H9 (cell line): ENCODE measurements at regions not wholly inside any gene's neighbourhood (a gene's known extent, or its start where the extent isn't known, plus 50 kb on each side); places are given as distances from the start of the nearest gene placed in this dataset.

Experiments used
- DNase-seq: peaks from one replicate; pipeline ENCODE4 v3.0.0-alpha.2; 2017
- H2AFZ ChIP-seq: one replicate; pipeline ENCODE4 v1.6.1; 2013; ENCODE audit warnings: mild to moderate bottlenecking, low read length, control low read depth, moderate library complexity
- H2AK5ac ChIP-seq: 2 replicates; pipeline ENCODE4 v1.6.1; 2013; ENCODE audit warnings: low read length, control low read depth, mixed read lengths; ENCODE audit not compliant: insufficient read length
- H2BK120ac ChIP-seq: one replicate; pipeline ENCODE4 v1.6.1; 2013; ENCODE audit warnings: low read depth, mild to moderate bottlenecking, low read length, control low read depth, inconsistent platforms; ENCODE audit not compliant: poor library complexity, severe bottlenecking
- H2BK12ac ChIP-seq: 2 replicates; pipeline ENCODE4 v1.6.1; 2013; ENCODE audit warnings: low read length, control low read depth, mixed read lengths, low read depth; ENCODE audit not compliant: insufficient read length
- H2BK15ac ChIP-seq: 2 replicates; pipeline ENCODE4 v1.6.1; 2013; ENCODE audit warnings: low read depth, low read length, control low read depth
- H2BK20ac ChIP-seq: one replicate; pipeline ENCODE4 v1.6.1; 2013; ENCODE audit warnings: low read depth, mild to moderate bottlenecking, low read length, control low read depth, inconsistent platforms; ENCODE audit not compliant: poor library complexity, severe bottlenecking
- H2BK5ac ChIP-seq: 2 replicates; pipeline ENCODE4 v1.6.1; 2013; ENCODE audit warnings: low read length, control low read depth, mixed read lengths; ENCODE audit not compliant: insufficient read length
- H3K14ac ChIP-seq: 2 replicates; pipeline ENCODE4 v1.6.1; 2013; ENCODE audit warnings: low read length, control low read depth; ENCODE audit not compliant: insufficient read depth
- H3K18ac ChIP-seq: 2 replicates; pipeline ENCODE4 v1.6.1; 2013; ENCODE audit warnings: low read depth, mild to moderate bottlenecking, mixed read lengths, low read length, control low read depth; ENCODE audit not compliant: insufficient read length
- H3K23ac ChIP-seq: 2 replicates; pipeline ENCODE4 v1.6.1; 2013; ENCODE audit warnings: low read length, control low read depth, mixed read lengths, low read depth; ENCODE audit not compliant: insufficient read length
- H3K23me2 ChIP-seq: 2 replicates; pipeline ENCODE4 v1.6.1; 2013; ENCODE audit warnings: low read depth, mild to moderate bottlenecking, mixed read lengths, low read length, control low read depth; ENCODE audit not compliant: insufficient read length, poor library complexity, severe bottlenecking
- H3K27ac ChIP-seq: 2 replicates; pipeline ENCODE4 v1.5.1; 2013; ENCODE audit warnings: low read length, control low read depth, mixed read lengths, low read depth; ENCODE audit not compliant: insufficient read length
- H3K27me3 ChIP-seq: 2 replicates; pipeline ENCODE4 v1.6.1; 2013; ENCODE audit warnings: low read length, control low read depth, inconsistent platforms; ENCODE audit not compliant: insufficient read depth
- H3K4ac ChIP-seq: 2 replicates; pipeline ENCODE4 v1.6.1; 2013; ENCODE audit warnings: low read depth, mild to moderate bottlenecking, control low read depth, inconsistent platforms, low read length, moderate library complexity
- H3K4me1 ChIP-seq: 2 replicates; pipeline ENCODE4 v1.6.1; 2013; ENCODE audit warnings: low read length, control low read depth, inconsistent platforms; ENCODE audit not compliant: insufficient read depth
- H3K4me2 ChIP-seq: 2 replicates; pipeline ENCODE4 v1.6.1; 2013; ENCODE audit warnings: low read length, control low read depth, mixed read lengths; ENCODE audit not compliant: insufficient read length, insufficient read depth
- H3K56ac ChIP-seq: 2 replicates; pipeline ENCODE4 v1.6.1; 2013; ENCODE audit warnings: low read depth, mild to moderate bottlenecking, mixed read lengths, low read length, control low read depth; ENCODE audit not compliant: insufficient read length
- H3K79me1 ChIP-seq: 2 replicates; pipeline ENCODE4 v1.6.1; 2013; ENCODE audit warnings: low read depth, mild to moderate bottlenecking, moderate library complexity, low read length, control low read depth, inconsistent platforms; ENCODE audit not compliant: insufficient read depth, poor library complexity, severe bottlenecking
- H3K79me2 ChIP-seq: 2 replicates; pipeline ENCODE4 v1.6.1; 2013; ENCODE audit warnings: low read length, control low read depth, inconsistent platforms; ENCODE audit not compliant: insufficient read depth
- H3K9ac ChIP-seq: 2 replicates; pipeline ENCODE4 v1.6.1; 2013; ENCODE audit warnings: low read length, control low read depth, mixed read lengths; ENCODE audit not compliant: insufficient read length; ENCODE audit errors: extremely low read depth
- H3K9me3 ChIP-seq: one replicate; pipeline ENCODE4 v1.6.1; 2013; ENCODE audit warnings: low read depth, low read length, inconsistent platforms; ENCODE audit not compliant: control insufficient read depth
- H3T11ph ChIP-seq: one replicate; pipeline ENCODE4 v1.6.1; 2013; ENCODE audit warnings: mild to moderate bottlenecking, low read length, control low read depth, inconsistent platforms
- H4K20me1 ChIP-seq: one replicate; pipeline ENCODE4 v1.6.1; 2013; ENCODE audit not compliant: control insufficient read depth, insufficient read length, insufficient read depth
- H4K5ac ChIP-seq: 2 replicates; pipeline ENCODE4 v1.6.1; 2013; ENCODE audit warnings: low read depth, mild to moderate bottlenecking, mixed read lengths, low read length, control low read depth; ENCODE audit not compliant: insufficient read length
- H4K8ac ChIP-seq: replicated peaks from 2 replicates; pipeline ENCODE4 v1.6.1; 2013; ENCODE audit warnings: low read length, control low read depth, mixed read lengths, low read depth; ENCODE audit not compliant: insufficient read length
- H4K91ac ChIP-seq: 2 replicates; pipeline ENCODE4 v1.6.1; 2013; ENCODE audit warnings: low read depth, mild to moderate bottlenecking, moderate library complexity, mixed read lengths, low read length, control low read depth; ENCODE audit not compliant: insufficient read length
- H3K27ac Mint-ChIP-seq, 3 experiments: 2 replicates in 2 of 3; 3 replicates in 1 of 3; pipeline ENCODE4 v1.8.0; 2020 to 2021; ENCODE audit warnings: mixed read lengths in 3 of 3, mild to moderate bottlenecking in 1 of 3, moderate library complexity in 1 of 3
- H3K27me3 Mint-ChIP-seq: 2 replicates; pipeline ENCODE4 v1.8.0; 2021; ENCODE audit warnings: low read depth, mild to moderate bottlenecking, moderate library complexity, mixed read lengths
- H3K36me3 Mint-ChIP-seq, 3 experiments: 2 replicates in 2 of 3; 3 replicates in 1 of 3; pipeline ENCODE4 v1.8.0; 2020 to 2021; ENCODE audit warnings: low read depth in 3 of 3, mixed read lengths in 3 of 3; ENCODE audit not compliant: insufficient read depth in 1 of 3
- H3K4me1 Mint-ChIP-seq, 2 experiments: 2 replicates each; pipeline ENCODE4 v1.8.0; 2020; ENCODE audit warnings: mixed read lengths in 2 of 2
- H3K4me3 Mint-ChIP-seq, 2 experiments: 2 replicates in 1 of 2; 3 replicates in 1 of 2; pipeline ENCODE4 v1.8.0; 2020 to 2021; ENCODE audit warnings: mild to moderate bottlenecking in 2 of 2, mixed read lengths in 2 of 2, moderate library complexity in 1 of 2
- H3K9me3 Mint-ChIP-seq, 2 experiments: 2 replicates in 1 of 2; 3 replicates in 1 of 2; pipeline ENCODE4 v1.8.0; 2020; ENCODE audit warnings: mild to moderate bottlenecking in 2 of 2, mixed read lengths in 2 of 2, moderate library complexity in 1 of 2
- CTCF ChIP-seq: fragments of 200-600 bp; sonication (generic); conservative IDR thresholded peaks from 3 replicates; pipeline ENCODE4 v1.8.0; 2021; ENCODE audit warnings: antibody characterized with exemption, mild to moderate bottlenecking
- WGBS: extraction: QIAGEN DNeasy Blood & Tissue Kit; methylation state at CpG from one replicate; pipeline ENCODE4 v1.1.7; 2013; ENCODE audit warnings: missing lambda C conversion rate, low lambda C conversion rate, mixed read lengths; ENCODE audit not compliant: insufficient read length; ENCODE audit errors: extremely low coverage; 5-methylcytosine and 5-hydroxymethylcytosine counted together

GRCh38 chr2:39981883-39982311, 202.8 kb upstream of the THUMPD2 start:
- no peak for DNase-seq
- H4K20me1 ChIP-seq: no peaks in the 10 kb centered on the region
- Mint-ChIP-seq H3K27ac (no peak overlapping the region; a peak in 1 of 7 replicates), H3K36me3 (no peaks in the 10 kb centered on the region; a peak in 3 of 7 replicates), H3K9me3 (peaks cover 5 to 6% of the 10 kb centered on the region in 2 experiments; a peak in 4 of 5 replicates), H3K27me3 (no peaks in the 10 kb centered on the region), H3K4me1 (peaks cover 2% of the 10 kb centered on the region in 2 experiments; a peak in 3 of 4 replicates), H3K4me3 (no peak overlapping the region)
- no peak overlapping the region for H2AK5ac ChIP-seq
- H3K4me1 ChIP-seq: no peaks in the 10 kb centered on the region
- H3K14ac ChIP-seq: no peak overlapping the region
- WGBS: no CpG with 5 or more reads among the region's 3 CpGs
- H2AFZ ChIP-seq: no peak overlapping the region
- no peaks in the 10 kb centered on the region for H3K79me1 ChIP-seq
- H2BK15ac ChIP-seq: no peak overlapping the region
- H3K27me3 ChIP-seq: no peaks in the 10 kb centered on the region
- H3K23ac ChIP-seq: no peak overlapping the region
- H2BK120ac ChIP-seq: no peak overlapping the region
- no peak overlapping the region for H3K27ac ChIP-seq
- TF ChIP-seq CTCF: no peak
- H3K79me2 ChIP-seq: no peaks in the 10 kb centered on the region
- no peak overlapping the region for H2BK12ac ChIP-seq
- H4K91ac ChIP-seq: no peak overlapping the region
- no peak overlapping the region for H4K5ac ChIP-seq
- no peak overlapping the region for H2BK20ac ChIP-seq
- H3K4me2 ChIP-seq: no peak overlapping the region
- no peak overlapping the region for H3K18ac ChIP-seq
- H3K56ac ChIP-seq: no peak overlapping the region
- H3K9me3 ChIP-seq: no peaks in the 10 kb centered on the region
- H3K4ac ChIP-seq: no peak overlapping the region
- H4K8ac ChIP-seq: no peak overlapping the region
- no peaks in the 10 kb centered on the region for H3K23me2 ChIP-seq
- no peak overlapping the region for H3K9ac ChIP-seq
- H3T11ph ChIP-seq: no peak overlapping the region
- H2BK5ac ChIP-seq: no peak overlapping the region
